Smooth muscle cell (in vitro differentiated cells): ENCODE measurements at regions not wholly inside any gene's neighbourhood (a gene's known extent, or its start where the extent isn't known, plus 50 kb on each side); places are given as distances from the start of the nearest gene placed in this dataset.
"Not testable (repeated sequence)": the region's sequence is repeated elsewhere in the genome, so short reads cannot be mapped to it uniquely, and the experiment has no call there.

Experiments
- DNase-seq: peaks from one replicate; lab custom pipeline; 2025; ENCODE audit not compliant: unreplicated experiment; lab: John Stamatoyannopoulos, UW
- H2AFZ ChIP-seq: fragments of 200-600 bp; sonication (generic); 2 replicates; pipeline ENCODE4 v1.6.0; 2016; ENCODE audit warnings: antibody characterized with exemption, low read depth, mild to moderate bottlenecking
- H3F3A ChIP-seq: fragments of 200-600 bp; sonication (generic); 2 replicates; pipeline ENCODE4 v1.6.0; 2017; ENCODE audit warnings: antibody characterized with exemption, low read depth
- H3K27ac ChIP-seq: fragments of 200-600 bp; sonication (generic); 2 replicates; pipeline ENCODE4 v1.5.1; 2016; ENCODE audit warnings: low read depth, mild to moderate bottlenecking
- H3K27me3 ChIP-seq: fragments of 200-600 bp; sonication (generic); 2 replicates; pipeline ENCODE4 v1.6.1; 2016; ENCODE audit warnings: low read depth, mild to moderate bottlenecking
- H3K36me3 ChIP-seq: fragments of 200-600 bp; sonication (generic); 2 replicates; pipeline ENCODE4 v1.5.1; 2016; ENCODE audit warnings: low read depth
- H3K4me1 ChIP-seq: fragments of 200-600 bp; sonication (generic); 2 replicates; pipeline ENCODE4 v1.5.1; 2016; ENCODE audit warnings: low read depth
- H3K4me2 ChIP-seq: fragments of 200-600 bp; sonication (generic); 2 replicates; pipeline ENCODE4 v1.6.0; 2016; ENCODE audit warnings: mild to moderate bottlenecking
- H3K4me3 ChIP-seq: fragments of 200-600 bp; sonication (generic); 2 replicates; pipeline ENCODE4 v1.5.1; 2016; ENCODE audit warnings: mild to moderate bottlenecking
- H3K79me2 ChIP-seq: fragments of 200-600 bp; sonication (generic); 2 replicates; pipeline ENCODE4 v1.6.0; 2016; ENCODE audit warnings: low read depth, mild to moderate bottlenecking
- H3K9ac ChIP-seq: fragments of 200-600 bp; sonication (generic); 2 replicates; pipeline ENCODE4 v1.6.0; 2016; ENCODE audit warnings: low read depth
- H3K9me3 ChIP-seq: fragments of 200-600 bp; sonication (generic); replicated peaks from 2 replicates; pipeline ENCODE4 v1.5.1; 2016; ENCODE audit warnings: low read depth
- H4K20me1 ChIP-seq: fragments of 200-600 bp; sonication (generic); 2 replicates; pipeline ENCODE4 v1.6.0; 2016; ENCODE audit warnings: low read depth
- WGBS: methylation state at CpG from one replicate; pipeline ENCODE4 v1.1.7; 2016; ENCODE audit warnings: low lambda C conversion rate; 5-methylcytosine and 5-hydroxymethylcytosine counted together

GRCh38 chr15:20291616-20292015 lies 250.0 kb downstream of the GOLGA6L6 start:
- not testable (repeated sequence) for DNase-seq
- 69% methylated on average over 7 of the region's 7 CpGs for WGBS
- H3K9me3 ChIP-seq, result peaks cover 49% of the 10 kb centered on the region

GRCh38 chr15:20290606-20291005 lies 251.0 kb downstream of the GOLGA6L6 start:
- H3K27ac ChIP-seq, H3K27me3 ChIP-seq, H3K4me3 ChIP-seq, H2AFZ ChIP-seq, H4K20me1 ChIP-seq, H3K9ac ChIP-seq, H3K36me3 ChIP-seq, H3K4me2 ChIP-seq, H3F3A ChIP-seq, H3K79me2 ChIP-seq, H3K4me1 ChIP-seq, DNase-seq: not testable (repeated sequence)
- 80% methylated on average over 11 of the region's 11 CpGs for WGBS
- H3K9me3 ChIP-seq, result peaks cover 55% of the 10 kb centered on the region

More at GRCh38 chr15:20291616-20292015, 250.0 kb downstream of the GOLGA6L6 start:
- H3K27ac ChIP-seq, H3K27me3 ChIP-seq, H3K4me3 ChIP-seq, H3F3A ChIP-seq, H3K4me2 ChIP-seq, H4K20me1 ChIP-seq, H3K9ac ChIP-seq, H2AFZ ChIP-seq, H3K79me2 ChIP-seq, H3K4me1 ChIP-seq, H3K36me3 ChIP-seq: not testable (repeated sequence)

- not testable (repeated sequence) for H3K4me3 ChIP-seq, H3K36me3 ChIP-seq, H3F3A ChIP-seq, H3K79me2 ChIP-seq, H3K4me1 ChIP-seq, H3K27ac ChIP-seq, H3K9ac ChIP-seq, H3K4me2 ChIP-seq, H2AFZ ChIP-seq, H3K27me3 ChIP-seq, H4K20me1 ChIP-seq, DNase-seq
- H3K9me3 ChIP-seq, result peaks cover 65% of the 10 kb centered on the region
- whole genome bisulfite sequencing, result 55% methylated on average over 4 of the region's 4 CpGs
Measured at GRCh38 chr15:20289538-20290103, 252.0 kb downstream of the GOLGA6L6 start.

GRCh38 chr15:20288800-20289537 lies 252.6 kb downstream of the GOLGA6L6 start:
- H3K9me3 ChIP-seq, result peaks cover 69% of the 10 kb centered on the region
- not testable (repeated sequence) for H3K4me2 ChIP-seq, H3K4me3 ChIP-seq, H2AFZ ChIP-seq, H3K4me1 ChIP-seq, H3K79me2 ChIP-seq, H4K20me1 ChIP-seq, H3K27me3 ChIP-seq, H3K36me3 ChIP-seq, H3F3A ChIP-seq, DNase-seq, H3K9ac ChIP-seq, H3K27ac ChIP-seq
- WGBS, result 72% methylated on average over 8 of the region's 8 CpGs

- H3K27ac ChIP-seq, H3F3A ChIP-seq, H3K4me2 ChIP-seq, H3K4me1 ChIP-seq, H3K79me2 ChIP-seq, H4K20me1 ChIP-seq, H3K36me3 ChIP-seq, H3K4me3 ChIP-seq, DNase-seq, H3K9ac ChIP-seq, H3K27me3 ChIP-seq, H2AFZ ChIP-seq: not testable (repeated sequence)
- WGBS, result 48% methylated on average over 2 of the region's 2 CpGs
- H3K9me3 ChIP-seq, result peaks cover 67% of the 10 kb centered on the region
Measured at GRCh38 chr15:20286559-20286958, 255.0 kb downstream of the GOLGA6L6 start.

- H3K27me3 ChIP-seq, DNase-seq: not testable (repeated sequence)
Measured at GRCh38 chr15:20285696-20286300, 255.8 kb downstream of the GOLGA6L6 start.

GRCh38 chr15:20284891-20285535 lies 256.6 kb downstream of the GOLGA6L6 start:
- H3K9me3 ChIP-seq, result peaks cover 70% of the 10 kb centered on the region
- not testable (repeated sequence) for H3K4me3 ChIP-seq, H3K79me2 ChIP-seq, H3K4me1 ChIP-seq, H3K27me3 ChIP-seq, H3K9ac ChIP-seq, H2AFZ ChIP-seq, H3K27ac ChIP-seq, H3K36me3 ChIP-seq, H3K4me2 ChIP-seq, H4K20me1 ChIP-seq, DNase-seq, H3F3A ChIP-seq
- 45% methylated on average over 3 of the region's 3 CpGs for WGBS

More at GRCh38 chr15:20285696-20286300, 255.8 kb downstream of the GOLGA6L6 start:
- H3K9ac ChIP-seq, H3K4me3 ChIP-seq, H3K4me1 ChIP-seq, H3K79me2 ChIP-seq, H2AFZ ChIP-seq, H3K4me2 ChIP-seq, H3K27ac ChIP-seq, H3F3A ChIP-seq, H3K36me3 ChIP-seq, H4K20me1 ChIP-seq: not testable (repeated sequence)
- H3K9me3 ChIP-seq, result peaks cover 68% of the 10 kb centered on the region
- whole genome bisulfite sequencing, result 57% methylated on average over 5 of the region's 5 CpGs

GRCh38 chr15:20283651-20284050 lies 257.9 kb downstream of the GOLGA6L6 start:
- H3K79me2 ChIP-seq, H4K20me1 ChIP-seq, H3K36me3 ChIP-seq, H3K4me2 ChIP-seq, H2AFZ ChIP-seq, H3K4me3 ChIP-seq, H3K4me1 ChIP-seq, H3K27me3 ChIP-seq, DNase-seq, H3K9ac ChIP-seq, H3K27ac ChIP-seq, H3F3A ChIP-seq: not testable (repeated sequence)
- WGBS, result 45% methylated on average over 3 of the region's 3 CpGs
- H3K9me3 ChIP-seq, result peaks cover 60% of the 10 kb centered on the region
